ENCODE measurements at regions not wholly inside any gene's neighbourhood (a gene's known extent, or its start where the extent isn't known, plus 50 kb on each side); places are given as distances from the start of the nearest gene placed in this dataset.

- H3K9ac ChIP-seq (ENCODE audit: low read length): no peak overlapping the region
- H2AFZ ChIP-seq (ENCODE audit: low read depth, low read length, poor library complexity, severe bottlenecking): no peak overlapping the region
- H3K4me1 ChIP-seq (ENCODE audit: control insufficient read depth in 1 of 2, insufficient read depth in 2 of 2, low read length in 2 of 2): no peaks in the 10 kb centered on the region
- no peak overlapping the region for H3K4me3 ChIP-seq (replicated peaks in 1 of 2; ENCODE audit: low read depth in 1 of 2, low read length in 2 of 2)
- no peaks in the 10 kb centered on the region for H3K36me3 ChIP-seq (ENCODE audit: control insufficient read depth in 1 of 2, insufficient read depth in 2 of 2, low read length in 2 of 2)
- no peak for DNase-seq (ENCODE audit: low read depth, low spot score)
- CTCF ChIA-PET: no interaction called here
- H3K79me2 ChIP-seq (ENCODE audit: insufficient read depth, low read length): no peaks in the 10 kb centered on the region
- no peaks in the 10 kb centered on the region for H3K9me2 ChIP-seq (ENCODE audit: insufficient read depth)
- POLR2A ChIA-PET: no interaction called here
- no TSS peak for BruUV-seq (replicated peaks)
- TF ChIP-seq MAX (IDR thresholded peaks at IDR 0.05) (no peak), CTCF (IDR thresholded peaks at IDR 0.05 in 2 of 3, conservative IDR thresholded peaks at IDR 0.05 in 1 of 3; ENCODE audit: borderline replicate concordance in 1 of 3, insufficient read depth in 1 of 3, low read depth in 2 of 3, low read length in 2 of 3) (no peak), SRF (IDR thresholded peaks at IDR 0.05; ENCODE audit: low read depth) (no peak), POLR2AphosphoS5 (IDR thresholded peaks at IDR 0.05; ENCODE audit: low read depth, low read length) (no peak), RAD21 (IDR thresholded peaks at IDR 0.05; ENCODE audit: low read depth) (no peak), ELF1 (IDR thresholded peaks at IDR 0.05; ENCODE audit: borderline replicate concordance, low read depth) (no peak), EZH2phosphoT487 (IDR thresholded peaks at IDR 0.05; ENCODE audit: borderline replicate concordance) (no peak), ZFX (IDR thresholded peaks at IDR 0.05) (no peak), SP1 (IDR thresholded peaks at IDR 0.05; ENCODE audit: low read depth) (no peak), EZH2 (IDR thresholded peaks at IDR 0.05) (no peak), EGR1 (IDR thresholded peaks at IDR 0.05; ENCODE audit: low read depth) (no peak), FOSL1 (IDR thresholded peaks at IDR 0.05; ENCODE audit: low read depth) (no peak), CEBPB (IDR thresholded peaks at IDR 0.05; ENCODE audit: low read depth) (no peak), POLR2A (IDR thresholded peaks at IDR 0.05; ENCODE audit: borderline replicate concordance, extremely low read depth, insufficient read depth, insufficient read length) (no peak)
- TF ChIP-seq, protein P1, sequence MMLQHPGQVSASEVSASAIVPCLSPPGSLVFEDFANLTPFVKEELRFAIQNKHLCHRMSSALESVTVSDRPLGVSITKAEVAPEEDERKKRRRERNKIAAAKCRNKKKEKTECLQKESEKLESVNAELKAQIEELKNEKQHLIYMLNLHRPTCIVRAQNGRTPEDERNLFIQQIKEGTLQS (IDR thresholded peaks at IDR 0.05): no peak
- TF ChIP-seq, protein P2, sequence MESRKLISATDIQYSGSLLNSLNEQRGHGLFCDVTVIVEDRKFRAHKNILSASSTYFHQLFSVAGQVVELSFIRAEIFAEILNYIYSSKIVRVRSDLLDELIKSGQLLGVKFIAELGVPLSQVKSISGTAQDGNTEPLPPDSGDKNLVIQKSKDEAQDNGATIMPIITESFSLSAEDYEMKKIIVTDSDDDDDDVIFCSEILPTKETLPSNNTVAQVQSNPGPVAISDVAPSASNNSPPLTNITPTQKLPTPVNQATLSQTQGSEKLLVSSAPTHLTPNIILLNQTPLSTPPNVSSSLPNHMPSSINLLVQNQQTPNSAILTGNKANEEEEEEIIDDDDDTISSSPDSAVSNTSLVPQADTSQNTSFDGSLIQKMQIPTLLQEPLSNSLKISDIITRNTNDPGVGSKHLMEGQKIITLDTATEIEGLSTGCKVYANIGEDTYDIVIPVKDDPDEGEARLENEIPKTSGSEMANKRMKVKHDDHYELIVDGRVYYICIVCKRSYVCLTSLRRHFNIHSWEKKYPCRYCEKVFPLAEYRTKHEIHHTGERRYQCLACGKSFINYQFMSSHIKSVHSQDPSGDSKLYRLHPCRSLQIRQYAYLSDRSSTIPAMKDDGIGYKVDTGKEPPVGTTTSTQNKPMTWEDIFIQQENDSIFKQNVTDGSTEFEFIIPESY (IDR thresholded peaks at IDR 0.05; ENCODE audit: extremely low read depth, insufficient replicate concordance, low read length): no peak
- TF ChIP-seq, protein P3, sequence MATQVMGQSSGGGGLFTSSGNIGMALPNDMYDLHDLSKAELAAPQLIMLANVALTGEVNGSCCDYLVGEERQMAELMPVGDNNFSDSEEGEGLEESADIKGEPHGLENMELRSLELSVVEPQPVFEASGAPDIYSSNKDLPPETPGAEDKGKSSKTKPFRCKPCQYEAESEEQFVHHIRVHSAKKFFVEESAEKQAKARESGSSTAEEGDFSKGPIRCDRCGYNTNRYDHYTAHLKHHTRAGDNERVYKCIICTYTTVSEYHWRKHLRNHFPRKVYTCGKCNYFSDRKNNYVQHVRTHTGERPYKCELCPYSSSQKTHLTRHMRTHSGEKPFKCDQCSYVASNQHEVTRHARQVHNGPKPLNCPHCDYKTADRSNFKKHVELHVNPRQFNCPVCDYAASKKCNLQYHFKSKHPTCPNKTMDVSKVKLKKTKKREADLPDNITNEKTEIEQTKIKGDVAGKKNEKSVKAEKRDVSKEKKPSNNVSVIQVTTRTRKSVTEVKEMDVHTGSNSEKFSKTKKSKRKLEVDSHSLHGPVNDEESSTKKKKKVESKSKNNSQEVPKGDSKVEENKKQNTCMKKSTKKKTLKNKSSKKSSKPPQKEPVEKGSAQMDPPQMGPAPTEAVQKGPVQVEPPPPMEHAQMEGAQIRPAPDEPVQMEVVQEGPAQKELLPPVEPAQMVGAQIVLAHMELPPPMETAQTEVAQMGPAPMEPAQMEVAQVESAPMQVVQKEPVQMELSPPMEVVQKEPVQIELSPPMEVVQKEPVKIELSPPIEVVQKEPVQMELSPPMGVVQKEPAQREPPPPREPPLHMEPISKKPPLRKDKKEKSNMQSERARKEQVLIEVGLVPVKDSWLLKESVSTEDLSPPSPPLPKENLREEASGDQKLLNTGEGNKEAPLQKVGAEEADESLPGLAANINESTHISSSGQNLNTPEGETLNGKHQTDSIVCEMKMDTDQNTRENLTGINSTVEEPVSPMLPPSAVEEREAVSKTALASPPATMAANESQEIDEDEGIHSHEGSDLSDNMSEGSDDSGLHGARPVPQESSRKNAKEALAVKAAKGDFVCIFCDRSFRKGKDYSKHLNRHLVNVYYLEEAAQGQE (IDR thresholded peaks at IDR 0.05; ENCODE audit: low read depth): no peak
- intact Hi-C loops (cut with micrococcal nuclease): no loop called here
- H3K9me3 ChIP-seq (ENCODE audit: control insufficient read depth in 1 of 2, insufficient read depth in 1 of 2, low read depth in 1 of 2, low read length in 2 of 2): no peaks in the 10 kb centered on the region
- no peak overlapping the region for H3K4me2 ChIP-seq (ENCODE audit: low read length)
- H3K27me3 ChIP-seq (ENCODE audit: insufficient read depth, low read length): peaks cover 25% of the 10 kb centered on the region
- H4K20me1 ChIP-seq (ENCODE audit: insufficient read depth): no peaks in the 10 kb centered on the region
- RAD21 ChIA-PET (ENCODE audit: low non-redundant PET in 1 of 2, low total read pairs in 2 of 2, uncharacterized antibody in 2 of 2, unreplicated experiment in 2 of 2): no interaction called here
- ATAC-seq: no peak
- H3K27ac ChIP-seq (ENCODE audit: low read depth, low read length): no peak overlapping the region
Measured at GRCh38 chr5:153899746-153900145, 139.0 kb downstream of the FAM114A2 start.

Measured in HCT116 (cell line).